Astrocyte (in vitro differentiated cells and primary cell): ENCODE measurements at regions not wholly inside any gene's neighbourhood (a gene's known extent, or its start where the extent isn't known, plus 50 kb on each side); places are given as distances from the start of the nearest gene placed in this dataset.

ENCODE experiments used
- DNase-seq: peaks from one replicate; pipeline ENCODE4 v3.0.0-alpha.2; 2010; ENCODE audit warnings: low read depth
- FAIRE-seq: peaks from 2 replicates; lab custom pipeline; 2011; peaks lifted over from hg19 to GRCh38; lab: Jason Lieb, UNC
- H2AFZ ChIP-seq: 2 replicates; pipeline ENCODE4 v1.6.0; 2012; ENCODE audit warnings: low read depth, low read length, inconsistent platforms
- H3K27ac ChIP-seq: 2 replicates; pipeline ENCODE4 v1.5.1; 2011; ENCODE audit warnings: low read depth, low read length, inconsistent platforms
- H3K27me3 ChIP-seq: 2 replicates; pipeline ENCODE4 v1.6.0; 2011; ENCODE audit warnings: low read length, inconsistent platforms; ENCODE audit not compliant: insufficient read depth
- H3K36me3 ChIP-seq: 2 replicates; pipeline ENCODE4 v1.5.1; 2011; ENCODE audit warnings: low read length, inconsistent platforms; ENCODE audit not compliant: insufficient read depth
- H3K4me1 ChIP-seq: 2 replicates; pipeline ENCODE4 v1.5.1; 2011; ENCODE audit warnings: low read length, inconsistent platforms; ENCODE audit not compliant: insufficient read depth
- H3K4me2 ChIP-seq: 2 replicates; pipeline ENCODE4 v1.6.0; 2012; ENCODE audit warnings: low read length, inconsistent platforms
- H3K4me3 ChIP-seq: 2 replicates; pipeline ENCODE4 v1.5.1; 2011; ENCODE audit warnings: low read depth, mild to moderate bottlenecking, low read length, inconsistent platforms; ENCODE audit not compliant: insufficient read depth
- H3K79me2 ChIP-seq: 2 replicates; pipeline ENCODE4 v1.6.0; 2012; ENCODE audit warnings: mild to moderate bottlenecking, low read length, inconsistent platforms; ENCODE audit not compliant: insufficient read depth
- H3K9ac ChIP-seq: 2 replicates; pipeline ENCODE4 v1.6.0; 2012; ENCODE audit warnings: mild to moderate bottlenecking, low read length, inconsistent platforms
- H3K9me3 ChIP-seq: 2 replicates; pipeline ENCODE4 v1.5.1; 2012; ENCODE audit warnings: low read depth, mild to moderate bottlenecking, low read length, inconsistent platforms; ENCODE audit not compliant: insufficient read depth
- H4K20me1 ChIP-seq: 2 replicates; pipeline ENCODE4 v1.6.0; 2012; ENCODE audit warnings: low read length, inconsistent platforms; ENCODE audit not compliant: insufficient read depth
- H3K27ac Mint-ChIP-seq: one replicate; pipeline ENCODE4 v1.8.0; 2021; ENCODE audit warnings: mild to moderate bottlenecking, mixed read lengths; ENCODE audit not compliant: unreplicated experiment
- H3K27me3 Mint-ChIP-seq: one replicate; pipeline ENCODE4 v1.8.0; 2021; ENCODE audit warnings: low read depth, mixed read lengths; ENCODE audit not compliant: unreplicated experiment
- H3K36me3 Mint-ChIP-seq: one replicate; pipeline ENCODE4 v1.8.0; 2021; ENCODE audit warnings: low read depth, mixed read lengths; ENCODE audit not compliant: unreplicated experiment
- H3K4me1 Mint-ChIP-seq: one replicate; pipeline ENCODE4 v1.8.0; 2021; ENCODE audit warnings: low read depth, mixed read lengths; ENCODE audit not compliant: unreplicated experiment
- H3K4me3 Mint-ChIP-seq: one replicate; pipeline ENCODE4 v1.8.0; 2021; ENCODE audit warnings: mild to moderate bottlenecking, moderate library complexity, mixed read lengths; ENCODE audit not compliant: unreplicated experiment
- H3K9me3 Mint-ChIP-seq: one replicate; pipeline ENCODE4 v1.8.0; 2021; ENCODE audit warnings: mild to moderate bottlenecking, mixed read lengths; ENCODE audit not compliant: unreplicated experiment
- EZH2 ChIP-seq: IDR thresholded peaks from 2 replicates; pipeline ENCODE4 v1.6.1; 2012; ENCODE audit warnings: mild to moderate bottlenecking, low read length, inconsistent platforms; ENCODE audit not compliant: insufficient read depth
- TF ChIP-seq, protein P1 (sequence below): IDR thresholded peaks from 2 replicates; pipeline ENCODE4 v1.5.1; 2011; ENCODE audit warnings: low read depth, mild to moderate bottlenecking, inconsistent platforms, low read length, moderate library complexity; ENCODE audit not compliant: insufficient read depth

DNA sequence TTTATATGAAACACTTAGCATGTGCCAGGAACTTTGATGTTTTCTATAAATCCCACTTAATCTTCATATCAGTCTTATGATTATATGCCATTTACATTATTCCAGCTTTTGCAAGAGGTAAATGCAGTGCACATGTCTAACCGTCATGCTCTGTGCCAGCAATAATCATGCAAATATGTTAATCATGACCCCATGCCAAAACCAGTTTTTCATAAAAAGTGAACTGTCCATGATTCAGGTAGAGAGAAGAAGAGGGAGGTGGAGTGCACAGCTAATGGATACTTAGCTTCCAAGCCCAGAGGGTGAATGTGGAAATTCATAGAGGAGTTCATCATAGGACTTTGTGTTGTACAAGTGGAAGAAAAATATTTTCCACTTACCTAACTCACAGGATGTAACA, 458.4 kb downstream of the TBC1D4 start:
- H2AFZ ChIP-seq = no peak overlapping the region
- Mint-ChIP-seq H3K4me1 (peaks cover 1% of the 10 kb centered on the region), H3K27ac (no peak overlapping the region), H3K36me3 (no peaks in the 10 kb centered on the region), H3K9me3 (peaks cover 3% of the 10 kb centered on the region), H3K4me3 (no peak overlapping the region), H3K27me3 (no peaks in the 10 kb centered on the region)
- no peaks in the 10 kb centered on the region for H4K20me1 ChIP-seq
- H3K4me2 ChIP-seq = no peak overlapping the region
- no peaks in the 10 kb centered on the region for H3K79me2 ChIP-seq
- FAIRE-seq (no peak), DNase-seq (no peak)
- H3K27me3 ChIP-seq = no peaks in the 10 kb centered on the region
- H3K27ac ChIP-seq = no peak overlapping the region
- TF ChIP-seq EZH2 = no peak
- TF ChIP-seq, protein P1, sequence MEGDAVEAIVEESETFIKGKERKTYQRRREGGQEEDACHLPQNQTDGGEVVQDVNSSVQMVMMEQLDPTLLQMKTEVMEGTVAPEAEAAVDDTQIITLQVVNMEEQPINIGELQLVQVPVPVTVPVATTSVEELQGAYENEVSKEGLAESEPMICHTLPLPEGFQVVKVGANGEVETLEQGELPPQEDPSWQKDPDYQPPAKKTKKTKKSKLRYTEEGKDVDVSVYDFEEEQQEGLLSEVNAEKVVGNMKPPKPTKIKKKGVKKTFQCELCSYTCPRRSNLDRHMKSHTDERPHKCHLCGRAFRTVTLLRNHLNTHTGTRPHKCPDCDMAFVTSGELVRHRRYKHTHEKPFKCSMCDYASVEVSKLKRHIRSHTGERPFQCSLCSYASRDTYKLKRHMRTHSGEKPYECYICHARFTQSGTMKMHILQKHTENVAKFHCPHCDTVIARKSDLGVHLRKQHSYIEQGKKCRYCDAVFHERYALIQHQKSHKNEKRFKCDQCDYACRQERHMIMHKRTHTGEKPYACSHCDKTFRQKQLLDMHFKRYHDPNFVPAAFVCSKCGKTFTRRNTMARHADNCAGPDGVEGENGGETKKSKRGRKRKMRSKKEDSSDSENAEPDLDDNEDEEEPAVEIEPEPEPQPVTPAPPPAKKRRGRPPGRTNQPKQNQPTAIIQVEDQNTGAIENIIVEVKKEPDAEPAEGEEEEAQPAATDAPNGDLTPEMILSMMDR = no peak
- no peaks in the 10 kb centered on the region for H3K36me3 ChIP-seq
- no peak overlapping the region for H3K9ac ChIP-seq
- H3K9me3 ChIP-seq = no peaks in the 10 kb centered on the region
- H3K4me3 ChIP-seq = no peak overlapping the region
- no peaks in the 10 kb centered on the region for H3K4me1 ChIP-seq

DNA sequence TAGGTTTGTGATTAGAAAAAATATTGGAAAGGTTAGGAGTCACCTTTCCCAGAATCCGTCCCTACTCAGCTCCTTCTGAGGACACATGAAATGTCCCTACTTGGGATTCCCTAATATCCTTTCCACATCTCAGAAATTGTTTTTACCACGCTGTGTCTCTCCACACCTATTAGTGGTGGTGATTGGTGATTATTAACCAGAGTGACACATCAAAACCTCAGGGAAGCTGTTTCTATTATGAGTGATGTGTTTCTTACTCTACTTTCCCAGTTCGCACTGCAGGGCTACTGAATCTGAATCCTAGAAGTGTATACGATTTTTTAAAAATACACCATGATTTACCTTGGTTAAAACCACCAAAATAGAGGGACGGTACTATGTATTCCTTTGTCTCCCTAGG, 460.8 kb downstream of the TBC1D4 start:
- H3K27ac Mint-ChIP-seq = no peak overlapping the region
- H3K27ac ChIP-seq = no peak overlapping the region
- no peaks in the 10 kb centered on the region for H3K27me3 ChIP-seq
- no peaks in the 10 kb centered on the region for H3K4me1 ChIP-seq
- no peak overlapping the region for H3K4me3 ChIP-seq
- TF ChIP-seq, protein P1 = no peak
- TF ChIP-seq EZH2 = no peak
- no peak overlapping the region for H3K4me3 Mint-ChIP-seq
- H3K27me3 Mint-ChIP-seq = no peaks in the 10 kb centered on the region
- no peaks in the 10 kb centered on the region for H3K36me3 ChIP-seq
- DNase-seq (no peak), FAIRE-seq (no peak)
- H3K9me3 ChIP-seq = no peaks in the 10 kb centered on the region
- no peaks in the 10 kb centered on the region for H3K79me2 ChIP-seq
- H4K20me1 ChIP-seq = no peaks in the 10 kb centered on the region
- H3K4me1 Mint-ChIP-seq = peaks cover 1% of the 10 kb centered on the region
- no peak overlapping the region for H2AFZ ChIP-seq
- H3K4me2 ChIP-seq = no peak overlapping the region
- H3K9me3 Mint-ChIP-seq = no peaks in the 10 kb centered on the region
- no peaks in the 10 kb centered on the region for H3K36me3 Mint-ChIP-seq
- no peak overlapping the region for H3K9ac ChIP-seq

GRCh38 chr13:75016225-75016624, 465.7 kb downstream of the TBC1D4 start:
- H3K4me1 ChIP-seq = no peaks in the 10 kb centered on the region
- H3K27me3 ChIP-seq = no peaks in the 10 kb centered on the region
- FAIRE-seq (no peak), DNase-seq (no peak)
- no peaks in the 10 kb centered on the region for H4K20me1 ChIP-seq
- no peaks in the 10 kb centered on the region for H3K9me3 ChIP-seq
- Mint-ChIP-seq H3K4me1 (no peaks in the 10 kb centered on the region), H3K27me3 (peaks cover 8% of the 10 kb centered on the region), H3K36me3 (no peaks in the 10 kb centered on the region), H3K27ac (no peak overlapping the region), H3K4me3 (no peak overlapping the region), H3K9me3 (no peaks in the 10 kb centered on the region)
- H3K9ac ChIP-seq = no peak overlapping the region
- no peak overlapping the region for H2AFZ ChIP-seq
- no peak overlapping the region for H3K27ac ChIP-seq
- H3K4me3 ChIP-seq = no peak overlapping the region
- no peaks in the 10 kb centered on the region for H3K36me3 ChIP-seq
- H3K79me2 ChIP-seq = no peaks in the 10 kb centered on the region
- H3K4me2 ChIP-seq = no peak overlapping the region
- no peak for TF ChIP-seq EZH2
- TF ChIP-seq, protein P1 = no peak
